ENCODE measurements at regions not wholly inside any gene's neighbourhood (a gene's known extent, or its start where the extent isn't known, plus 50 kb on each side); places are given as distances from the start of the nearest gene placed in this dataset.
A peak's percentile ranks its signal among the peaks of the same experiment; 100 is the strongest.
"Not testable (repeated sequence)": the region's sequence is repeated elsewhere in the genome, so short reads cannot be mapped to it uniquely, and the experiment has no call there.

DNA sequence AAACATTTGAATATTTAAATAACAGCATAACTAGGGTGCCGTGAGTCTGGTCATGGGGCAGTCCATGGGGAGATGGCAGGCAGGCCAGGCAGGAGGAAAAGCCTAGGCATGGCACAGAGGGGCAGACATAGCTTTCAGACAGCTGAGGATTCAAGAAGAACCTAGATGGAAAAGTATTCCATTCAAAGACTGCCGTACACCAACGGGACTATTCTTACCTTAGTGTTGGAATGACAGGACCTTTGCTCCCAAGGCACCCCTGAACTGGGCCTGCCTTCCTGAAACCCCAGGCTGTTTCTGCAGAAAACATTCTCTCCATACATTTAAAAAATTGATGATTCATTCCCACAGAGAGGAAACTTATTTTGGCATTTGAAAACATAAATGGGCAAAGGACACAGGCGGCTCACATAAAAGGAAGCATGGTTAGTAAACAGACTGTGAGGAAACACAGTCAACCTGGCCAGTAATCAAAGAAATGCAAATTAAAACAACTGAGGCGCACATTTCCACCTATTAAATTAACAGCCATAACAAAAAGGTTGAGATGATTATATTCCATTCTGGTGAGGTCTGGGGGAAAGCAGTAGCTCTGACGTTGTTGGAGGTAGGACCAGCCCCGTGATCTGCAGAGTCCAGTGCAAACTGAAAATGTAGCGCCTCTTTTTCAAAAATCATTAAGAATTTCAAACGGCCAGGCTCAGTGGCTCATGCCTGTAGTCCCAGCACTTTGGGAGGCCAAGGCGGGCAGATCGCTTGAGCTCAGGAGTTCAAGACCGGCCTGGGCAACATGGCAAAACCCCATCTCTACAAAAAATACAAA, 71.3 kb upstream of the SMAD3 start:
- no peaks in the 10 kb centered on the region for H3K4me1 ChIP-seq (ENCODE audit: low read depth)
- H3K9me3 ChIP-seq (ENCODE audit: low read depth), result no peaks in the 10 kb centered on the region
- H3K36me3 ChIP-seq, result no peaks in the 10 kb centered on the region
- no peak for DNase-seq (ENCODE audit: low read depth in 1 of 2, low spot score in 1 of 2)
- H3K27ac ChIP-seq, result no peak overlapping the region
- no peak overlapping the region for H3K4me3 ChIP-seq
- peaks cover 2% of the 10 kb centered on the region for H3K27me3 ChIP-seq
- TF ChIP-seq, protein P1, sequence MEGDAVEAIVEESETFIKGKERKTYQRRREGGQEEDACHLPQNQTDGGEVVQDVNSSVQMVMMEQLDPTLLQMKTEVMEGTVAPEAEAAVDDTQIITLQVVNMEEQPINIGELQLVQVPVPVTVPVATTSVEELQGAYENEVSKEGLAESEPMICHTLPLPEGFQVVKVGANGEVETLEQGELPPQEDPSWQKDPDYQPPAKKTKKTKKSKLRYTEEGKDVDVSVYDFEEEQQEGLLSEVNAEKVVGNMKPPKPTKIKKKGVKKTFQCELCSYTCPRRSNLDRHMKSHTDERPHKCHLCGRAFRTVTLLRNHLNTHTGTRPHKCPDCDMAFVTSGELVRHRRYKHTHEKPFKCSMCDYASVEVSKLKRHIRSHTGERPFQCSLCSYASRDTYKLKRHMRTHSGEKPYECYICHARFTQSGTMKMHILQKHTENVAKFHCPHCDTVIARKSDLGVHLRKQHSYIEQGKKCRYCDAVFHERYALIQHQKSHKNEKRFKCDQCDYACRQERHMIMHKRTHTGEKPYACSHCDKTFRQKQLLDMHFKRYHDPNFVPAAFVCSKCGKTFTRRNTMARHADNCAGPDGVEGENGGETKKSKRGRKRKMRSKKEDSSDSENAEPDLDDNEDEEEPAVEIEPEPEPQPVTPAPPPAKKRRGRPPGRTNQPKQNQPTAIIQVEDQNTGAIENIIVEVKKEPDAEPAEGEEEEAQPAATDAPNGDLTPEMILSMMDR (IDR thresholded peaks at IDR 0.05; ENCODE audit: low read depth, low read length), result no peak

DNA sequence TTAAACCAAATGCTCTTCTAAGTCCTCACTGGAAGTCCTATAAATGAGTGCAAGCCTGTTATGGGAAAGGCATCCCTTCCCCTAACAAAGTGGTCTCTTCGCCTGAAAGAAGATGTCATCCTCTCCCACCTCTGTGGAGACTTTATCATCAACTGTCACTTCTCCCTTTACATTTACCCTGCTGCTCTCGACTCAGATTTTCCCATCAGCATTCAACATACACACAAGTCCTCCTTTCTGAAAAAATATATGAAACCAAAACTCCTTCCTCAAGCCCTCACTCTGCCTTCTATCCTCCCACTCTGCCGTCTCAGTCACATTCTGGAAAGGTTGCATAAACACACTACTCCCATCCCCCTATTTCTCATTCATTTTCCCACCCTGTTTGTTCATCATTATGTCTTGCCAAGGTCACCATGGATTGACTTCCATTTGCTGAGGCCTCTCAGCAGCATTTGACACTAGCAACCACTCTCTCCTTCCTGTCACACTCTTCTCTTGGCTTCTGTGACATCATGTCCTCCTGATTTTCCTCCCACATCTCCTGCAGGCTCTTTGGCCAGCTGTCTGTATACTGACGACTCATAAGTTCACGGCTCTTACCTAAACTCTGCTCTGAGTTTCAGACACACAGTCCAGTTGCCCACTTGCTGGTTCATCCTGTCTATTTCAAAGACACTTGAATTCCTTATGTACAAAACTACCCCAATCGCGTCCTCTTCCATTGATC, 70.3 kb upstream of the SMAD3 start:
- no peak for DNase-seq (ENCODE audit: low read depth in 1 of 2, low spot score in 1 of 2)
- H3K27ac ChIP-seq, result no peak overlapping the region
- H3K4me1 ChIP-seq (ENCODE audit: low read depth), result no peaks in the 10 kb centered on the region
- H3K9me3 ChIP-seq (ENCODE audit: low read depth), result no peaks in the 10 kb centered on the region
- H3K4me3 ChIP-seq, result no peak overlapping the region
- no peaks in the 10 kb centered on the region for H3K36me3 ChIP-seq
- TF ChIP-seq, protein P1 (IDR thresholded peaks at IDR 0.05; ENCODE audit: low read depth, low read length), result no peak
- peaks cover 2% of the 10 kb centered on the region for H3K27me3 ChIP-seq

- no peak for DNase-seq (ENCODE audit: low read depth in 1 of 2, low spot score in 1 of 2)
- H3K4me3 ChIP-seq, result no peak overlapping the region
- H3K9me3 ChIP-seq (ENCODE audit: low read depth), result no peaks in the 10 kb centered on the region
- H3K27me3 ChIP-seq, result peaks cover 2% of the 10 kb centered on the region
- no peaks in the 10 kb centered on the region for H3K36me3 ChIP-seq
- TF ChIP-seq, protein P1 (IDR thresholded peaks at IDR 0.05; ENCODE audit: low read depth, low read length), result no peak
- no peaks in the 10 kb centered on the region for H3K4me1 ChIP-seq (ENCODE audit: low read depth)
- H3K27ac ChIP-seq, result no peak overlapping the region
Measured at GRCh38 chr15:66996094-66996493, 69.3 kb upstream of the SMAD3 start.

GRCh38 chr15:66997212-66997611, 68.2 kb upstream of the SMAD3 start:
- H3K9me3 ChIP-seq (ENCODE audit: low read depth), result no peaks in the 10 kb centered on the region
- no peaks in the 10 kb centered on the region for H3K4me1 ChIP-seq (ENCODE audit: low read depth)
- H3K4me3 ChIP-seq, result no peak overlapping the region
- DNase-seq (ENCODE audit: low read depth in 1 of 2, low spot score in 1 of 2), result peak in 1 of 2 donors; percentile 55
- H3K27ac ChIP-seq, result no peak overlapping the region
- H3K27me3 ChIP-seq, result no peaks in the 10 kb centered on the region
- no peaks in the 10 kb centered on the region for H3K36me3 ChIP-seq
- TF ChIP-seq, protein P1 (IDR thresholded peaks at IDR 0.05; ENCODE audit: low read depth, low read length), result no peak

GRCh38 chr15:66998234-66998633, 67.2 kb upstream of the SMAD3 start:
- not testable (repeated sequence) for DNase-seq (ENCODE audit: low read depth in 1 of 2, low spot score in 1 of 2); H3K36me3 ChIP-seq; H3K27ac ChIP-seq; H3K27me3 ChIP-seq; H3K9me3 ChIP-seq (ENCODE audit: low read depth); H3K4me1 ChIP-seq (ENCODE audit: low read depth); H3K4me3 ChIP-seq
